GM12873 (cell line): ENCODE measurements at regions not wholly inside any gene's neighbourhood (a gene's known extent, or its start where the extent isn't known, plus 50 kb on each side); places are given as distances from the start of the nearest gene placed in this dataset.

ENCODE experiments used
- CTCF ChIP-seq: IDR thresholded peaks from 2 replicates; pipeline ENCODE4 v1.5.1; 2012; ENCODE audit warnings: low read depth, mild to moderate bottlenecking, moderate library complexity, low read length, control low read depth; ENCODE audit not compliant: insufficient read depth; ENCODE audit errors: missing control alignments

GRCh38 chr5:89457411-89458331, 574.7 kb upstream of the MEF2C start:
- no peak for TF ChIP-seq CTCF

DNA sequence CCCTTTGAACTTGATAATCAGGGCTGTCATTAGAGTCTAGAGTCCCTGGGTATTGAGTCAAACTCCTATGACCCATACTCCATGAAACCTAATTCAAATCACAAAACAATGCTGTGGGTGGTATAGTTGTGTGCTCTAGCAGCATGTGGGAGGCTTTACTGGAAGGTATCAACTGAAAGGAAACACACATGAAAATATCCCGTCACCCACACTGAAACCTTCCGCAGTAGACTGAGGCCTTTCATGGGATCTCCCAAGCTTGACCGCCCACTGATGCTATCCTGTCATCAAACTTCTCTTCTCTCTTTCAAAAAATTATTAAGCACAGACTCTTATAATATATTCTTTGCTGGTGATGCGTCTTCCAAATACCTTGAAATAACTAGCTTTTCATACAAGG, 569.1 kb upstream of the MEF2C start:
- TF ChIP-seq CTCF, result no peak

- no peak for TF ChIP-seq CTCF
Measured at GRCh38 chr5:89451263-89451662, 568.3 kb upstream of the MEF2C start.

GRCh38 chr5:89450149-89450538, 567.2 kb upstream of the MEF2C start:
- no peak for TF ChIP-seq CTCF

DNA sequence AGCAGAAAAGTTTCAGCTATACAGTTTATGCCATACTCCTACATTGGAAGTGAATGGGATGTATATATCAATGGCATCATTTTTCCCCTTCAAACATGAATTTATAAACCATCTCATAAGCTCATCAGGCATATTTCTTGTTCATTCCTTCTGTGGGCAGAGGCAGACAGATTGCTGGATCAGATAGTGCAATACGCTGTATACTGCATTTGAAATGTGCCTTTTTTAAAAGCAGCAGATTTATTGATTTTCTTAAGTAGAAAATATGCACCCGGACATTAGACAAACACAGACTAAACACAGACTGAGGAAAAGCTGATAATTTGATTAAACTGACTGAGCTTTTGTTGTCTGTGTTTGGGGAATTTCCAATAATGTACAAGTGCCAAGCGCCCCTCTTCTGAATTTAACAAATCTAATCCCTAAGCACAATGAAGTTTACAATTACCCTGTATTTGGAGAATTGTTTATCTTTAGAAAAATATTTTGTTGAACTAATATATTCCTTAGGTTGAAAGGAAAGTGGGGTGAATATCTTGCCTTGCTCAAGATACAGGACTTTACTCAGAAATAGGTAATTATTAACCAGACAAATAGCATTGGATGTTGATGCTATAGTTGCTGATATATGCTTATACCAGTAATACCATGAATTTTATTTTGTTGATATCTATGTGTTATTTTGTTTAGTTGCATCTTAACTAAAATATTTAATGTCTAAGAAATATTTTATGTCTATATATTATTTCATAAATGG, 566.6 kb upstream of the MEF2C start:
- TF ChIP-seq CTCF, result no peak

DNA sequence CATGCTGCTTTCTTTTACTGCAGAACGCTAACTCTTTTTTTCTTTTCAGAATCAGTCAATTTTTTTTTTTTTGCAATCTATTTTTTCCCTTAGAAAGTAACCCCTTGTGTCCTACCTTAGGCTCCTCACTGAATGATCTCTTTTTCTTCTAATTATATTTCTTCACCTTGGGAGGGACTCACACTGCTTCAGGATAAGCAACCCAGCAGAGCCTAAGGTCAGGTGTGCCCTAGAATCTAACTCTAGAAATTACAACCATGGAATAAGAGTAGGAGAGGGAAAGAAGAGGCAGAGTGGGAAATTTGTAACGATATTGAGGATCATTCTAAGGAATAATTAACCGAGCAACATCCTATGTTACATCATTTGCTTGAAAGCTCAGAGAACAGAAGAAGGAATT, 564.0 kb upstream of the MEF2C start:
- TF ChIP-seq CTCF, result no peak

DNA sequence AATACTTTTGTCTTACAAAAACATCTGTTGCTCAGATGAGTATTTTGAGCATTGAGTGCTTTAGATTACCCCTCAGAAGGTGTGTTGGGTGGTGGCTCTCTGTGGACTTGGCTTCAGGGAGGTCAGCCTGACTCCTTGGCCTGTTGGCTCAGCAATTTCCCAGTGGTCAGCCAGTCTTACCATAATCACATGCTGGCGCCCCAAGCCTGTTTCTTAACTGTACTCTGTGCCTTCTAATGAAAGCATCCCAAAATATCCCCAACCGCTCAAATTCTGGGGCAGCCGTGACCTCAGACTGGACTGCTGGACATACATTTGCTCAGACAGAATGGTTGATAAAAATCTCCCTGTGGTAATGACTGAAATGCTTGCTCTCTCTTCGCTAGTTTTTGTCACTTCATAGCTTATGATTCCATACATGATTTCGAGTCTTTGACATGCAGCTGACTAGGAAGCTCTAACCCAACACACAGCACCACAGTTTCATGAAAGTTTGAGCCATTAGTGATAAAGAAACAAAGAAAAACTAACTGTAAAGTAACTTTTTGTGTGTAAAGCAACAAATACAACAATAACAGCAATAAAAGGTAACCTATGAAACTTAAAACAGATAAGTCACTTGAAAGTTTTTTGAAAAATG, 562.2 kb upstream of the MEF2C start:
- TF ChIP-seq CTCF, result no peak
